Panc1 (cell line): ENCODE measurements at regions not wholly inside any gene's neighbourhood (a gene's known extent, or its start where the extent isn't known, plus 50 kb on each side); places are given as distances from the start of the nearest gene placed in this dataset.

Source experiments
- ATAC-seq: fragments of 200-7000 bp; cut with Tn5 transposase; 2 replicates; pipeline ENCODE4 v1.9.1; 2020; ENCODE audit warnings: mild to moderate bottlenecking, moderate library complexity
- BruUV-seq: library from RNA; stranded (reverse); fragments of 400-500 nt; replicated peaks from 2 replicates; lab custom pipeline; 2021; lab: Mats Ljungman, UMichigan
- CTCF ChIA-PET: fragments of 300-600 bp; sonication (Branson Sonifier 250); formaldehyde crosslinking; loops from one replicate; lab custom pipeline; 2022; ENCODE audit warnings: antibody characterized with exemption; lab: Charles Lee
- POLR2A ChIA-PET: fragments of 300-600 bp; sonication (Branson Sonifier 250); formaldehyde crosslinking; loops from one replicate; lab custom pipeline; 2022; ENCODE audit warnings: antibody characterized with exemption; lab: Charles Lee
- DNase-seq: peaks from one replicate; pipeline ENCODE4 v3.0.0-alpha.2; 2010; ENCODE audit warnings: low read depth, low spot score
- H3K27ac ChIP-seq: 2 replicates; pipeline ENCODE4 v1.5.1; 2011; ENCODE audit warnings: mild to moderate bottlenecking, low read length, inconsistent platforms
- H3K27me3 ChIP-seq: fragments of 200-500 bp; sonication (Bioruptor generic); 2 replicates; pipeline ENCODE4 v1.6.0; 2014; ENCODE audit warnings: low read length, inconsistent platforms; ENCODE audit not compliant: control insufficient read depth, insufficient read depth
- H3K36me3 ChIP-seq: fragments of 200-500 bp; sonication (Bioruptor generic); 2 replicates; pipeline ENCODE4 v1.5.1; 2014; ENCODE audit warnings: inconsistent platforms, mild to moderate bottlenecking, low read length, moderate library complexity; ENCODE audit not compliant: control insufficient read depth, insufficient read depth
- H3K4me1 ChIP-seq: 2 replicates; pipeline ENCODE4 v1.5.1; 2011; ENCODE audit warnings: inconsistent platforms, mild to moderate bottlenecking, low read length, moderate library complexity; ENCODE audit not compliant: control insufficient read depth, insufficient read depth
- H3K4me3 ChIP-seq, 2 experiments: 2 replicates each; pipeline ENCODE4 v1.5.1; 2011 to 2012; ENCODE audit warnings: low read depth in 2 of 2, low read length in 2 of 2, mild to moderate bottlenecking in 2 of 2, inconsistent platforms in 1 of 2, moderate library complexity in 1 of 2
- H3K9me3 ChIP-seq: fragments of 200-500 bp; sonication (Bioruptor generic); 2 replicates; pipeline ENCODE4 v1.5.1; 2014; ENCODE audit warnings: low read depth, mild to moderate bottlenecking, inconsistent platforms, low read length, moderate library complexity; ENCODE audit not compliant: control insufficient read depth, insufficient read depth
- POLR2AphosphoS5 ChIP-seq: IDR thresholded peaks from 2 replicates; pipeline ENCODE4 v1.6.1; 2012; ENCODE audit warnings: mild to moderate bottlenecking, low read depth, low read length, moderate library complexity
- SIN3A ChIP-seq: IDR thresholded peaks from 2 replicates; pipeline ENCODE4 v1.6.1; 2012; ENCODE audit warnings: low read depth, mild to moderate bottlenecking, low read length, moderate library complexity, borderline replicate concordance; ENCODE audit not compliant: insufficient read depth
- TCF7L2 ChIP-seq: IDR thresholded peaks from 2 replicates; pipeline ENCODE4 v1.6.1; 2011; ENCODE audit warnings: mild to moderate bottlenecking, low read depth, low read length, inconsistent platforms
- in situ Hi-C: cut with HindIII; loops from 2 replicates; pipeline ENCODE4 v1.10.0; 2016; ENCODE audit warnings: low sequenced_read_pairs, low pct_unique_long_range_greater_than_20kb
- intact Hi-C: fragments of 100-400 bp; cut with micrococcal nuclease; formaldehyde crosslinking; loops from one replicate; pipeline ENCODE4 v1.10.0; 2022; ENCODE audit not compliant: unreplicated experiment
- TF ChIP-seq, protein P1 (sequence below): fragments of 450-650 bp; IDR thresholded peaks from 2 replicates; pipeline ENCODE4 v1.5.1; 2017; ENCODE audit warnings: mild to moderate bottlenecking
- TF ChIP-seq, protein P2 (sequence below), 2 experiments: IDR thresholded peaks; 2 replicates each; pipeline ENCODE4 v1.6.1; 2011 to 2012; ENCODE audit warnings: low read depth in 2 of 2, control low read depth in 1 of 2, low read length in 1 of 2, mild to moderate bottlenecking in 1 of 2, moderate library complexity in 1 of 2; ENCODE audit not compliant: insufficient read depth in 1 of 2

- no peaks in the 10 kb centered on the region for H3K36me3 ChIP-seq
- CTCF ChIA-PET: no interaction called here
- no peak overlapping the region for H3K4me3 ChIP-seq
- H3K9me3 ChIP-seq: peaks cover 44% of the 10 kb centered on the region
- in situ Hi-C loops: no loop called here
- BruUV-seq: no TSS peak
- H3K4me1 ChIP-seq: no peaks in the 10 kb centered on the region
- DNase-seq (no peak), ATAC-seq (no peak)
- H3K27ac ChIP-seq: no peak overlapping the region
- POLR2A ChIA-PET: no interaction called here
- no peaks in the 10 kb centered on the region for H3K27me3 ChIP-seq
- intact Hi-C loops: no loop called here
- no peak for TF ChIP-seq SIN3A
- TF ChIP-seq, protein P1, sequence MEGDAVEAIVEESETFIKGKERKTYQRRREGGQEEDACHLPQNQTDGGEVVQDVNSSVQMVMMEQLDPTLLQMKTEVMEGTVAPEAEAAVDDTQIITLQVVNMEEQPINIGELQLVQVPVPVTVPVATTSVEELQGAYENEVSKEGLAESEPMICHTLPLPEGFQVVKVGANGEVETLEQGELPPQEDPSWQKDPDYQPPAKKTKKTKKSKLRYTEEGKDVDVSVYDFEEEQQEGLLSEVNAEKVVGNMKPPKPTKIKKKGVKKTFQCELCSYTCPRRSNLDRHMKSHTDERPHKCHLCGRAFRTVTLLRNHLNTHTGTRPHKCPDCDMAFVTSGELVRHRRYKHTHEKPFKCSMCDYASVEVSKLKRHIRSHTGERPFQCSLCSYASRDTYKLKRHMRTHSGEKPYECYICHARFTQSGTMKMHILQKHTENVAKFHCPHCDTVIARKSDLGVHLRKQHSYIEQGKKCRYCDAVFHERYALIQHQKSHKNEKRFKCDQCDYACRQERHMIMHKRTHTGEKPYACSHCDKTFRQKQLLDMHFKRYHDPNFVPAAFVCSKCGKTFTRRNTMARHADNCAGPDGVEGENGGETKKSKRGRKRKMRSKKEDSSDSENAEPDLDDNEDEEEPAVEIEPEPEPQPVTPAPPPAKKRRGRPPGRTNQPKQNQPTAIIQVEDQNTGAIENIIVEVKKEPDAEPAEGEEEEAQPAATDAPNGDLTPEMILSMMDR: no peak
Measured at GRCh38 chrX:117092641-117093040, 629.9 kb upstream of the CT83 start.

DNA sequence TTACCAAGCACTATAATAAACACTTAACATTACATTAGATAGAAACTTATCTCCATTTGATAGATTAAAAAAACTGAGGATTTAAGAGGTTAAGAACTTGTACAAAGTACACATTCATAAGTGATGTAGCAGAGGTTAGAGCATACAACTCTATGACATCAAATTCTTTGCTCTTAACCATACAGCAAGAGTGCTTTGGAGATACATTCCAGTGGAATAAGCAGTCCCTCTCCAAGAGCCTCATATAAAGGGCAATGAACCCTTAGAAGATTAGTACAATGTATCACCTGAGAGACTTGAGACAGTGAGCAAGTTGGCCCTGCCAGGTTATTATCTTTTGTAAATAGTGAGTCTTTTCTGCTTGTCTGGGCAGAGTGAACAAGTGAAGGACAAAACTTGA lies 600.4 kb upstream of the CT83 start:
- ATAC-seq (no peak), DNase-seq (no peak)
- H3K4me3 ChIP-seq: no peak overlapping the region
- in situ Hi-C loops: no loop called here
- intact Hi-C loops: no loop called here
- CTCF ChIA-PET: no interaction called here
- H3K36me3 ChIP-seq: no peaks in the 10 kb centered on the region
- no TSS peak for BruUV-seq
- POLR2A ChIA-PET: no interaction called here
- H3K4me1 ChIP-seq: no peaks in the 10 kb centered on the region
- no peak for TF ChIP-seq TCF7L2
- no peak for TF ChIP-seq POLR2AphosphoS5
- TF ChIP-seq SIN3A: no peak
- H3K27ac ChIP-seq: no peak overlapping the region
- H3K27me3 ChIP-seq: no peaks in the 10 kb centered on the region
- H3K9me3 ChIP-seq: no peaks in the 10 kb centered on the region

- in situ Hi-C loops (no loop called here), intact Hi-C loops (no loop called here)
- DNase-seq (no peak), ATAC-seq (no peak)
- TF ChIP-seq, protein P2, sequence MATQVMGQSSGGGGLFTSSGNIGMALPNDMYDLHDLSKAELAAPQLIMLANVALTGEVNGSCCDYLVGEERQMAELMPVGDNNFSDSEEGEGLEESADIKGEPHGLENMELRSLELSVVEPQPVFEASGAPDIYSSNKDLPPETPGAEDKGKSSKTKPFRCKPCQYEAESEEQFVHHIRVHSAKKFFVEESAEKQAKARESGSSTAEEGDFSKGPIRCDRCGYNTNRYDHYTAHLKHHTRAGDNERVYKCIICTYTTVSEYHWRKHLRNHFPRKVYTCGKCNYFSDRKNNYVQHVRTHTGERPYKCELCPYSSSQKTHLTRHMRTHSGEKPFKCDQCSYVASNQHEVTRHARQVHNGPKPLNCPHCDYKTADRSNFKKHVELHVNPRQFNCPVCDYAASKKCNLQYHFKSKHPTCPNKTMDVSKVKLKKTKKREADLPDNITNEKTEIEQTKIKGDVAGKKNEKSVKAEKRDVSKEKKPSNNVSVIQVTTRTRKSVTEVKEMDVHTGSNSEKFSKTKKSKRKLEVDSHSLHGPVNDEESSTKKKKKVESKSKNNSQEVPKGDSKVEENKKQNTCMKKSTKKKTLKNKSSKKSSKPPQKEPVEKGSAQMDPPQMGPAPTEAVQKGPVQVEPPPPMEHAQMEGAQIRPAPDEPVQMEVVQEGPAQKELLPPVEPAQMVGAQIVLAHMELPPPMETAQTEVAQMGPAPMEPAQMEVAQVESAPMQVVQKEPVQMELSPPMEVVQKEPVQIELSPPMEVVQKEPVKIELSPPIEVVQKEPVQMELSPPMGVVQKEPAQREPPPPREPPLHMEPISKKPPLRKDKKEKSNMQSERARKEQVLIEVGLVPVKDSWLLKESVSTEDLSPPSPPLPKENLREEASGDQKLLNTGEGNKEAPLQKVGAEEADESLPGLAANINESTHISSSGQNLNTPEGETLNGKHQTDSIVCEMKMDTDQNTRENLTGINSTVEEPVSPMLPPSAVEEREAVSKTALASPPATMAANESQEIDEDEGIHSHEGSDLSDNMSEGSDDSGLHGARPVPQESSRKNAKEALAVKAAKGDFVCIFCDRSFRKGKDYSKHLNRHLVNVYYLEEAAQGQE (IDR thresholded peaks at IDR 0.05; ENCODE audit: insufficient read depth in 1 of 2, low read depth in 2 of 2, low read length in 1 of 2): no peak
- TF ChIP-seq SIN3A (no peak), POLR2AphosphoS5 (no peak), TCF7L2 (no peak)
- TF ChIP-seq, protein P1: no peak
- H3K36me3 ChIP-seq: no peaks in the 10 kb centered on the region
- H3K27me3 ChIP-seq: no peaks in the 10 kb centered on the region
- ChIA-PET POLR2A (no interaction called here), CTCF (no interaction called here)
- no peaks in the 10 kb centered on the region for H3K4me1 ChIP-seq
- H3K4me3 ChIP-seq: no peak overlapping the region
- no peaks in the 10 kb centered on the region for H3K9me3 ChIP-seq
- no peak overlapping the region for H3K27ac ChIP-seq
- BruUV-seq: no TSS peak
Measured at GRCh38 chrX:117059848-117060247, 597.1 kb upstream of the CT83 start.
